Fibroblast of skin of abdomen (primary cell): ENCODE measurements at regions not wholly inside any gene's neighbourhood (a gene's known extent, or its start where the extent isn't known, plus 50 kb on each side); places are given as distances from the start of the nearest gene placed in this dataset.
"Not testable (repeated sequence)": the region's sequence is repeated elsewhere in the genome, so short reads cannot be mapped to it uniquely, and the experiment has no call there.

Experiments used
- DNase-seq: peaks from one replicate; pipeline ENCODE4 v3.0.0-alpha.2; 2013

DNA sequence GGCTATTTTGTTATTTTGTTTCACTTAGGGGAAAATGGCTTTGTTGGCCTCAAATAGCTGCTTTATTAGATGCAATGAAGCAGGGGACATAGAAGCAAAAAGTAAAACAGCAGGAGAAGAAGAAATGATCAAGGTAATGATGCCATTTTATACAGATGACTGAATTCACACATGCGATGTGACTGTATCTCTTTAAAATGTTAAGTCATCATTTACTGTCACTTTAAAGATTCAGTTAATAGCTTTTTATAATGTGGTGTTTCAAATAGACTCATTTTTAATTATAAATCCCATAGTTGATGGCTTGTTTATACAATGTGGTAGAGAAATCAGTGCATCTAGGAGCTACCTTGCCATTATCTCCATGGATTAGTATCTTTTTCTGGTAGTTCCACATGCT, 863.9 kb upstream of the DEFB115 start:
- not testable (repeated sequence) for DNase-seq

GRCh38 chr20:30397111-30397510, 860.4 kb upstream of the DEFB115 start:
- not testable (repeated sequence) for DNase-seq

DNA sequence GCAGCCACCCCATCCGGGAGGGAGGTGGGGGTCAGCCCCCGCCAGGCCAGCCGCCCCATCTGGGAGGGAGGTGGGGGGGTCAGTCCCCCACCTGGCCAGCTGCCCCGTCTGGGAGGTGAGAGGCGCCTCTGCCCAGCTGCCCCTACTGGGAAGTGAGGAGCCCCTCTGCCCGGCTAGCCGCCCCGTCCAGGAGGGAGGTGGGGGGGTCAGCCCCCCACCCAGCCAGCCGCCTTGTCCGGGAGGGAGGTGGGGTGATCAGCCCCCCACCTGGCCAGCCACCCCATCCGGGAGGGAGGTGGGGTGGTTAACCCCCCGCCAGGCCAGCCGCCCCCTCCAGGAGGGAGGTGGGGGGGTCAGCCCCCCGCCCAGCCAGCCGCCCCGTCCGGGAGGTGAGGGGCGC, 852.4 kb upstream of the DEFB115 start:
- DNase-seq: not testable (repeated sequence)

GRCh38 chr20:30405585-30405984, 851.9 kb upstream of the DEFB115 start:
- not testable (repeated sequence) for DNase-seq

- not testable (repeated sequence) for DNase-seq
Observed at GRCh38 chr20:30406370-30406769, 851.1 kb upstream of the DEFB115 start.

- no peak for DNase-seq
Observed at GRCh38 chr20:30412972-30413371, 844.5 kb upstream of the DEFB115 start.

GRCh38 chr20:30417387-30417786, 840.1 kb upstream of the DEFB115 start:
- not testable (repeated sequence) for DNase-seq

DNA sequence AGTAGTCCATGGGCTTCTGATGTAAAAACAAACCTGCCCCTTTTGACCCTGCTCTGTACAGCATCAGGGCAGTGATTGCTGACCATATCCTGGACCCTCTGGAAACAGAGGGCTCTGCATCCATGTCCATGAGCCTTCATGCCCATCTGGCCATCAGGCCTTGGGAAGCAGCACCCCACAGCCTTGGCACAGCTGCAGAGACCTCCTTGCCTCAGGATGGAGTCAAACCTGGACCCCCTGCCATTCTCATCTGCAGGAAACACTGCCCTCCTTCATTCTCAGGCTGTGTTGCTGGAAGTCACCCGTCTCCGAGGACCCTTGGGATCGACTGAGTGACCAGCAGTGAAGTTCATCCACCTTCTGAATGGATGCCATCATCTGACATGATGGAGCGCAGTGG, 839.1 kb upstream of the DEFB115 start:
- not testable (repeated sequence) for DNase-seq

DNA sequence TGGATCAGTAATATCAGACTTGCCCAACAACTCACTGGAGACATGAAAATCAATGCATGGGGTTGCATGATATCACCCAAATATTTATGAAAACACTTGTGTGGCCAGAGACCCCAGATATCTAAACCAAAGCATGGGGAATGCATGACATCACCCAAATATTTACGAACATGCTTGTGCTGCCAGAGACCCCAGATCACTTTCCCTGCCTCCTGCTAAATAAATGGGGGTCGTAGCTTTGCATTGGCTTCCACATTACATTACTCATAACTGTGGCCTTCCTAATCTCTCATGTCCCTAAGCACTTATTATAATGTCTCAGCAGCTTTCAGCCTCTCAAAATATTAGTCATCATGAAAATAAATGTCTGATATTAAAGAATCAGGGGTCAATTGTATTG, 838.0 kb upstream of the DEFB115 start:
- no peak for DNase-seq

- DNase-seq: not testable (repeated sequence)
Observed at GRCh38 chr20:30419871-30420420, 837.5 kb upstream of the DEFB115 start.
